SK-N-SH (cell line): ENCODE measurements at regions not wholly inside any gene's neighbourhood (a gene's known extent, or its start where the extent isn't known, plus 50 kb on each side); places are given as distances from the start of the nearest gene placed in this dataset.

Experiments used
- CTCF ChIA-PET: fragments of 300-600, 350-600 bp; formaldehyde crosslinking; extraction: SDS; loops from one replicate; lab custom pipeline; 2021; lab: Yijun Ruan, JAX
- POLR2A ChIA-PET: fragments of 350-600 bp; sonication (Branson Sonifier 250); formaldehyde crosslinking; extraction: SDS; loops from one replicate; lab custom pipeline; 2020; ENCODE audit warnings: antibody characterized with exemption, inconsistent platforms; lab: Yijun Ruan, JAX
- DNase-seq: peaks from one replicate; pipeline ENCODE4 v3.0.0; 2012
- H2AFZ ChIP-seq: fragments of 200-600 bp; sonication (generic); 2 replicates; pipeline ENCODE4 v1.8.1; 2016; ENCODE audit warnings: antibody characterized with exemption, mild to moderate bottlenecking, low read depth
- H3F3A ChIP-seq: fragments of 200-600 bp; sonication (generic); replicated peaks from 2 replicates; pipeline ENCODE3; 2016; ENCODE audit warnings: antibody characterized with exemption, mild to moderate bottlenecking; ENCODE audit not compliant: insufficient read depth
- H3K27ac ChIP-seq, 2 experiments: fragments of 200-500 bp in 1 of 2; fragments of 200-600 bp in 1 of 2; sonication (Bioruptor generic) in 1 of 2; sonication (generic), shearing (Covaris generic) in 1 of 2; 2 replicates each; pipeline versions ENCODE4 v1.5.1 to v1.6.1; 2014 to 2016; ENCODE audit warnings: low read depth in 2 of 2, inconsistent platforms in 1 of 2, low read length in 1 of 2, mild to moderate bottlenecking in 1 of 2, mixed read lengths in 1 of 2
- H3K27me3 ChIP-seq: fragments of 200-600 bp; sonication (generic), shearing (Covaris generic); 2 replicates; pipeline ENCODE4 v1.6.1; 2016; ENCODE audit warnings: mixed run types; ENCODE audit not compliant: insufficient read depth
- H3K36me3 ChIP-seq, 2 experiments: fragments of 200-500 bp in 1 of 2; fragments of 200-600 bp in 1 of 2; sonication (Bioruptor generic) in 1 of 2; sonication (generic) in 1 of 2; replicated peaks in 1 of 2; 2 replicates each; pipeline versions ENCODE3 to v1.5.1; 2014 to 2016; ENCODE audit warnings: low read length in 1 of 2, mild to moderate bottlenecking in 1 of 2; ENCODE audit not compliant: insufficient read depth in 2 of 2, control insufficient read depth in 1 of 2
- H3K4me1 ChIP-seq, 2 experiments: fragments of 200-500 bp in 1 of 2; fragments of 200-600 bp in 1 of 2; sonication (Bioruptor generic) in 1 of 2; sonication (generic), shearing (Covaris generic) in 1 of 2; 2 replicates each; pipeline versions ENCODE4 v1.5.1 to v1.6.1; 2014 to 2016; ENCODE audit warnings: low read depth in 1 of 2, low read length in 1 of 2, mixed run types in 1 of 2; ENCODE audit not compliant: insufficient read depth in 2 of 2, control insufficient read depth in 1 of 2
- H3K4me2 ChIP-seq: fragments of 200-600 bp; sonication (generic), shearing (Covaris generic); 2 replicates; pipeline ENCODE4 v1.6.1; 2017; ENCODE audit warnings: mixed run types
- H3K4me3 ChIP-seq, 2 experiments: fragments of 200-500 bp in 1 of 2; fragments of 200-600 bp in 1 of 2; sonication (Bioruptor generic) in 1 of 2; sonication (generic), shearing (Covaris generic) in 1 of 2; 2 replicates each; pipeline versions ENCODE4 v1.5.1 to v1.8.1; 2014 to 2016; ENCODE audit warnings: low read depth in 2 of 2, inconsistent platforms in 1 of 2, low read length in 1 of 2, mild to moderate bottlenecking in 1 of 2, mixed read lengths in 1 of 2, moderate library complexity in 1 of 2
- H3K79me2 ChIP-seq: fragments of 200-600 bp; sonication (generic); 2 replicates; pipeline ENCODE4 v1.8.1; 2017; ENCODE audit warnings: mild to moderate bottlenecking; ENCODE audit not compliant: insufficient read depth
- H3K9ac ChIP-seq: fragments of 200-600 bp; sonication (generic); 2 replicates; pipeline ENCODE4 v1.6.1; 2017; ENCODE audit warnings: mixed run types
- H3K9me2 ChIP-seq: fragments of 200-600 bp; sonication (generic); 2 replicates; pipeline ENCODE4 v1.6.1; 2017; ENCODE audit warnings: mixed run types
- H3K9me3 ChIP-seq: fragments of 200-600 bp; sonication (generic); 2 replicates; pipeline ENCODE4 v1.6.1; 2017; ENCODE audit warnings: mixed run types, mild to moderate bottlenecking, moderate library complexity
- H4K20me1 ChIP-seq: fragments of 200-600 bp; sonication (generic); 2 replicates; pipeline ENCODE4 v1.6.1; 2017; ENCODE audit warnings: mild to moderate bottlenecking, mixed run types; ENCODE audit not compliant: insufficient read depth
- ELF1 ChIP-seq: IDR thresholded peaks from 2 replicates; pipeline ENCODE4 v1.4.0; 2012
- EP300 ChIP-seq, 2 experiments: IDR thresholded peaks; 2 replicates each; pipeline versions ENCODE4 v1.4.0 to v1.6.1; 2012; ENCODE audit warnings: borderline replicate concordance in 1 of 2, low read depth in 1 of 2, low read length in 1 of 2
- NRF1 ChIP-seq: IDR thresholded peaks from 2 replicates; pipeline ENCODE4 v1.6.1; 2012; ENCODE audit warnings: low read depth, mild to moderate bottlenecking, low read length
- RCOR1 ChIP-seq: fragments of 150-350 bp; IDR thresholded peaks from 2 replicates; pipeline ENCODE4 v1.6.1; 2017; ENCODE audit warnings: antibody characterized with exemption, low read length
- RXRA ChIP-seq: IDR thresholded peaks from 2 replicates; pipeline ENCODE4 v1.4.0; 2012; ENCODE audit warnings: low read depth, mild to moderate bottlenecking, borderline replicate concordance
- SIN3A ChIP-seq: IDR thresholded peaks from 2 replicates; pipeline ENCODE4 v1.6.1; 2012; ENCODE audit warnings: low read depth, mild to moderate bottlenecking, low read length, moderate library complexity, borderline replicate concordance
- TCF12 ChIP-seq: IDR thresholded peaks from 2 replicates; pipeline ENCODE4 v1.4.0; 2012
- WGBS: methylation state at CpG from one replicate; pipeline ENCODE4 v1.1.6; 2017; ENCODE audit warnings: low lambda C conversion rate; 5-methylcytosine and 5-hydroxymethylcytosine counted together
- TF ChIP-seq, protein P1 (sequence below): IDR thresholded peaks from 2 replicates; pipeline ENCODE4 v1.4.0; 2012; ENCODE audit warnings: low read depth, borderline replicate concordance
- TF ChIP-seq, protein P2 (sequence below): IDR thresholded peaks from 2 replicates; pipeline ENCODE4 v1.4.0; 2012; ENCODE audit warnings: low read depth, borderline replicate concordance
- TF ChIP-seq, protein P3 (sequence below): IDR thresholded peaks from 2 replicates; pipeline ENCODE4 v1.6.1; 2012; ENCODE audit warnings: mild to moderate bottlenecking, low read depth, low read length, moderate library complexity
- TF ChIP-seq, protein P4 (sequence below): fragments of 150-350 bp; IDR thresholded peaks from 2 replicates; pipeline ENCODE4 v1.6.1; 2016; ENCODE audit warnings: mild to moderate bottlenecking, low read depth, low read length

DNA sequence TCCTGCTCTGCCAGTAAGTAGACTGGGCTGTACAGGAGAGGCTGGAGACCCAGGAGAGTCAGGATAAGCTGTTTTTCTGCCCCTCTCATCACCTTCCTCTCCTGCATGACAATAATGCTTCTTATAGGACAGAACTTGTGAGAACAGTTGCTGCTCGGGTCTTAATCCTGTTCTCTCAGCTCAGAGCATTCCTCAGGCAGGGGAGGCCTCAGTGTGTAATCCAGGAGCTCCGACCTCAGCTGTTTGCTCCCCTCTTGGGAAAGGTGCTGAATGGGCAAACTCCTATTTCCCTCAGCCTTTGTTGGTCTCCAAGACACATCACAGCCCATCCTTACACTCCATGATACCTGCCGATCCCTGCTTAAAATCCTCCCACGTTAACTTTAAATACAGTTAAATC is 134.9 kb upstream of the LRFN2 start:
- H3K79me2 ChIP-seq: no peaks in the 10 kb centered on the region
- ChIA-PET POLR2A (no interaction called here), CTCF (interaction anchor here (1.5 to 2.9 kb wide), 2 partner anchors 9 to 190 kb away, joined by 6 to 10 read pairs; no protein-coding TSS in a partner anchor)
- H3K36me3 ChIP-seq: no peaks in the 10 kb centered on the region
- H2AFZ ChIP-seq: no peak overlapping the region
- TF ChIP-seq SIN3A (no peak), ELF1 (no peak), TCF12 (no peak), RCOR1 (no peak), NRF1 (no peak), RXRA (no peak), EP300 (IDR thresholded peaks at IDR 0.05; ENCODE audit: borderline replicate concordance in 1 of 2, low read depth in 1 of 2, low read length in 1 of 2) (no peak)
- TF ChIP-seq, protein P1, sequence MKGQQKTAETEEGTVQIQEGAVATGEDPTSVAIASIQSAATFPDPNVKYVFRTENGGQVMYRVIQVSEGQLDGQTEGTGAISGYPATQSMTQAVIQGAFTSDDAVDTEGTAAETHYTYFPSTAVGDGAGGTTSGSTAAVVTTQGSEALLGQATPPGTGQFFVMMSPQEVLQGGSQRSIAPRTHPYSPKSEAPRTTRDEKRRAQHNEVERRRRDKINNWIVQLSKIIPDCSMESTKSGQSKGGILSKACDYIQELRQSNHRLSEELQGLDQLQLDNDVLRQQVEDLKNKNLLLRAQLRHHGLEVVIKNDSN: no peak
- TF ChIP-seq, protein P2, sequence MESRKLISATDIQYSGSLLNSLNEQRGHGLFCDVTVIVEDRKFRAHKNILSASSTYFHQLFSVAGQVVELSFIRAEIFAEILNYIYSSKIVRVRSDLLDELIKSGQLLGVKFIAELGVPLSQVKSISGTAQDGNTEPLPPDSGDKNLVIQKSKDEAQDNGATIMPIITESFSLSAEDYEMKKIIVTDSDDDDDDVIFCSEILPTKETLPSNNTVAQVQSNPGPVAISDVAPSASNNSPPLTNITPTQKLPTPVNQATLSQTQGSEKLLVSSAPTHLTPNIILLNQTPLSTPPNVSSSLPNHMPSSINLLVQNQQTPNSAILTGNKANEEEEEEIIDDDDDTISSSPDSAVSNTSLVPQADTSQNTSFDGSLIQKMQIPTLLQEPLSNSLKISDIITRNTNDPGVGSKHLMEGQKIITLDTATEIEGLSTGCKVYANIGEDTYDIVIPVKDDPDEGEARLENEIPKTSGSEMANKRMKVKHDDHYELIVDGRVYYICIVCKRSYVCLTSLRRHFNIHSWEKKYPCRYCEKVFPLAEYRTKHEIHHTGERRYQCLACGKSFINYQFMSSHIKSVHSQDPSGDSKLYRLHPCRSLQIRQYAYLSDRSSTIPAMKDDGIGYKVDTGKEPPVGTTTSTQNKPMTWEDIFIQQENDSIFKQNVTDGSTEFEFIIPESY: no peak
- TF ChIP-seq, protein P3, sequence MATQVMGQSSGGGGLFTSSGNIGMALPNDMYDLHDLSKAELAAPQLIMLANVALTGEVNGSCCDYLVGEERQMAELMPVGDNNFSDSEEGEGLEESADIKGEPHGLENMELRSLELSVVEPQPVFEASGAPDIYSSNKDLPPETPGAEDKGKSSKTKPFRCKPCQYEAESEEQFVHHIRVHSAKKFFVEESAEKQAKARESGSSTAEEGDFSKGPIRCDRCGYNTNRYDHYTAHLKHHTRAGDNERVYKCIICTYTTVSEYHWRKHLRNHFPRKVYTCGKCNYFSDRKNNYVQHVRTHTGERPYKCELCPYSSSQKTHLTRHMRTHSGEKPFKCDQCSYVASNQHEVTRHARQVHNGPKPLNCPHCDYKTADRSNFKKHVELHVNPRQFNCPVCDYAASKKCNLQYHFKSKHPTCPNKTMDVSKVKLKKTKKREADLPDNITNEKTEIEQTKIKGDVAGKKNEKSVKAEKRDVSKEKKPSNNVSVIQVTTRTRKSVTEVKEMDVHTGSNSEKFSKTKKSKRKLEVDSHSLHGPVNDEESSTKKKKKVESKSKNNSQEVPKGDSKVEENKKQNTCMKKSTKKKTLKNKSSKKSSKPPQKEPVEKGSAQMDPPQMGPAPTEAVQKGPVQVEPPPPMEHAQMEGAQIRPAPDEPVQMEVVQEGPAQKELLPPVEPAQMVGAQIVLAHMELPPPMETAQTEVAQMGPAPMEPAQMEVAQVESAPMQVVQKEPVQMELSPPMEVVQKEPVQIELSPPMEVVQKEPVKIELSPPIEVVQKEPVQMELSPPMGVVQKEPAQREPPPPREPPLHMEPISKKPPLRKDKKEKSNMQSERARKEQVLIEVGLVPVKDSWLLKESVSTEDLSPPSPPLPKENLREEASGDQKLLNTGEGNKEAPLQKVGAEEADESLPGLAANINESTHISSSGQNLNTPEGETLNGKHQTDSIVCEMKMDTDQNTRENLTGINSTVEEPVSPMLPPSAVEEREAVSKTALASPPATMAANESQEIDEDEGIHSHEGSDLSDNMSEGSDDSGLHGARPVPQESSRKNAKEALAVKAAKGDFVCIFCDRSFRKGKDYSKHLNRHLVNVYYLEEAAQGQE: no peak
- TF ChIP-seq, protein P4, sequence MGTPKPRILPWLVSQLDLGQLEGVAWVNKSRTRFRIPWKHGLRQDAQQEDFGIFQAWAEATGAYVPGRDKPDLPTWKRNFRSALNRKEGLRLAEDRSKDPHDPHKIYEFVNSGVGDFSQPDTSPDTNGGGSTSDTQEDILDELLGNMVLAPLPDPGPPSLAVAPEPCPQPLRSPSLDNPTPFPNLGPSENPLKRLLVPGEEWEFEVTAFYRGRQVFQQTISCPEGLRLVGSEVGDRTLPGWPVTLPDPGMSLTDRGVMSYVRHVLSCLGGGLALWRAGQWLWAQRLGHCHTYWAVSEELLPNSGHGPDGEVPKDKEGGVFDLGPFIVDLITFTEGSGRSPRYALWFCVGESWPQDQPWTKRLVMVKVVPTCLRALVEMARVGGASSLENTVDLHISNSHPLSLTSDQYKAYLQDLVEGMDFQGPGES: no peak
- no peak for DNase-seq
- WGBS: 81% methylated on average over 4 of the region's 4 CpGs
- no peaks in the 10 kb centered on the region for H3K9me2 ChIP-seq
- H4K20me1 ChIP-seq: no peaks in the 10 kb centered on the region
- no peak overlapping the region for H3K4me3 ChIP-seq
- no peaks in the 10 kb centered on the region for H3K9me3 ChIP-seq
- no peaks in the 10 kb centered on the region for H3F3A ChIP-seq
- H3K4me2 ChIP-seq: no peak overlapping the region
- peak overlapping the region in 1 of 2 experiments; percentile 99; a peak in 2 of 4 replicates for H3K27ac ChIP-seq
- no peak overlapping the region for H3K9ac ChIP-seq
- H3K4me1 ChIP-seq: peaks cover 17 to 59% of the 10 kb centered on the region in 2 experiments; a peak in 3 of 4 replicates
- no peaks in the 10 kb centered on the region for H3K27me3 ChIP-seq
